IMR-90 (cell line): ENCODE measurements at regions not wholly inside any gene's neighbourhood (a gene's known extent, or its start where the extent isn't known, plus 50 kb on each side); places are given as distances from the start of the nearest gene placed in this dataset.

Source experiments
- ATAC-seq: fragments of 200-7000 bp; cut with Tn5 transposase; 2 replicates; pipeline ENCODE4 v1.9.1; 2020; ENCODE audit warnings: low read depth, mild to moderate bottlenecking, moderate library complexity
- BruUV-seq: library from RNA; stranded (reverse); fragments of 400-500 nt; replicated peaks from 2 replicates; lab custom pipeline; 2021; lab: Mats Ljungman, UMichigan
- CTCF ChIA-PET: fragments of 300-600 bp; formaldehyde crosslinking; extraction: SDS; loops from one replicate; lab custom pipeline; 2021; ENCODE audit warnings: antibody characterized with exemption; lab: Yijun Ruan, JAX
- POLR2A ChIA-PET: fragments of 300-600 bp; sonication (Branson Sonifier 250); formaldehyde crosslinking; loops from one replicate; lab custom pipeline; 2022; ENCODE audit warnings: antibody characterized with exemption; ENCODE audit not compliant: unreplicated experiment; lab: Charles Lee
- DNase-seq: peaks from one replicate; pipeline ENCODE4 v3.0.0; 2013
- H2AFZ ChIP-seq: replicated peaks from 2 replicates; pipeline ENCODE3; 2013; ENCODE audit warnings: low read length, mild to moderate bottlenecking; ENCODE audit not compliant: poor library complexity
- H2AK5ac ChIP-seq: 2 replicates; pipeline ENCODE4 v1.6.1; 2013; ENCODE audit warnings: low read depth, low read length, inconsistent platforms
- H2AK9ac ChIP-seq: replicated peaks from 2 replicates; pipeline ENCODE3; 2013; ENCODE audit warnings: mild to moderate bottlenecking, low read depth, low read length, moderate library complexity; ENCODE audit not compliant: poor library complexity
- H2BK120ac ChIP-seq: 2 replicates; pipeline ENCODE4 v1.6.1; 2013; ENCODE audit warnings: low read depth, low read length, inconsistent platforms
- H2BK15ac ChIP-seq: 3 replicates; pipeline ENCODE4 v1.6.1; 2013; ENCODE audit warnings: low read depth, low read length, inconsistent platforms
- H2BK20ac ChIP-seq: 2 replicates; pipeline ENCODE4 v1.6.1; 2013; ENCODE audit warnings: low read depth, mild to moderate bottlenecking, inconsistent platforms, low read length, moderate library complexity
- H2BK5ac ChIP-seq: 2 replicates; pipeline ENCODE4 v1.6.1; 2013; ENCODE audit warnings: mild to moderate bottlenecking, low read depth, low read length, inconsistent platforms; ENCODE audit not compliant: poor library complexity, severe bottlenecking
- H3K14ac ChIP-seq: replicated peaks from 2 replicates; pipeline ENCODE4 v1.6.1; 2013; ENCODE audit warnings: low read depth, low read length, inconsistent platforms
- H3K18ac ChIP-seq: 2 replicates; pipeline ENCODE4 v1.6.1; 2013; ENCODE audit warnings: low read depth, low read length, control low read depth
- H3K23ac ChIP-seq: 2 replicates; pipeline ENCODE4 v1.6.1; 2013; ENCODE audit warnings: low read depth, low read length, inconsistent platforms
- H3K27ac ChIP-seq: 2 replicates; pipeline ENCODE4 v1.5.1; 2013; ENCODE audit warnings: mild to moderate bottlenecking, control low read depth, low read length; ENCODE audit not compliant: insufficient read depth
- H3K27me3 ChIP-seq: 2 replicates; pipeline ENCODE4 v1.6.1; 2013; ENCODE audit warnings: low read length; ENCODE audit not compliant: control insufficient read depth, insufficient read depth
- H3K36me3 ChIP-seq: 2 replicates; pipeline ENCODE4 v1.6.1; 2013; ENCODE audit warnings: low read length, mixed read lengths; ENCODE audit not compliant: control insufficient read depth, insufficient read depth
- H3K4ac ChIP-seq: 2 replicates; pipeline ENCODE4 v1.6.1; 2013; ENCODE audit warnings: low read depth, low read length, inconsistent platforms
- H3K4me1 ChIP-seq: 2 replicates; pipeline ENCODE4 v1.6.1; 2013; ENCODE audit warnings: low read length, mixed read lengths; ENCODE audit not compliant: control insufficient read depth, insufficient read depth
- H3K4me2 ChIP-seq: 2 replicates; pipeline ENCODE4 v1.6.1; 2013; ENCODE audit warnings: low read depth, mild to moderate bottlenecking, control low read depth, low read length, moderate library complexity
- H3K4me3 ChIP-seq: 2 replicates; pipeline ENCODE4 v1.5.1; 2013; ENCODE audit warnings: low read depth, mild to moderate bottlenecking, control low read depth, low read length, moderate library complexity; ENCODE audit not compliant: insufficient read depth
- H3K56ac ChIP-seq: 2 replicates; pipeline ENCODE4 v1.6.1; 2013; ENCODE audit warnings: low read length, inconsistent platforms; ENCODE audit not compliant: insufficient read depth; ENCODE audit errors: extremely low read depth
- H3K79me1 ChIP-seq, 2 experiments: 2 replicates each; pipeline ENCODE4 v1.6.1; 2013; ENCODE audit warnings: low read length in 2 of 2, inconsistent platforms in 1 of 2, low read depth in 1 of 2
- H3K9ac ChIP-seq: 2 replicates; pipeline ENCODE4 v1.6.1; 2013; ENCODE audit warnings: low read depth, low read length, control low read depth
- H3K9me1 ChIP-seq: 2 replicates; pipeline ENCODE4 v1.6.1; 2013; ENCODE audit warnings: low read length, inconsistent platforms; ENCODE audit not compliant: insufficient read depth
- H3K9me3 ChIP-seq: 2 replicates; pipeline ENCODE4 v1.6.1; 2013; ENCODE audit warnings: low read length; ENCODE audit not compliant: control insufficient read depth, insufficient read depth
- H4K20me1 ChIP-seq: 2 replicates; pipeline ENCODE4 v1.6.1; 2013; ENCODE audit warnings: low read length, inconsistent platforms; ENCODE audit not compliant: insufficient read depth
- H4K5ac ChIP-seq: 2 replicates; pipeline ENCODE4 v1.6.1; 2013; ENCODE audit warnings: mild to moderate bottlenecking, low read depth, low read length, control low read depth
- H4K8ac ChIP-seq, 2 experiments: 2 replicates each; pipeline ENCODE4 v1.6.1; 2013; ENCODE audit warnings: low read depth in 2 of 2, low read length in 2 of 2, control low read depth in 1 of 2, inconsistent platforms in 1 of 2
- H4K91ac ChIP-seq: 2 replicates; pipeline ENCODE4 v1.6.1; 2013; ENCODE audit warnings: low read depth, low read length, inconsistent platforms; ENCODE audit not compliant: insufficient read depth
- BHLHE40 ChIP-seq: fragments of 150-350 bp; IDR thresholded peaks from 2 replicates; pipeline ENCODE4 v1.6.1; 2016; ENCODE audit warnings: mild to moderate bottlenecking, low read depth, low read length
- SMC3 ChIP-seq: fragments of 150-350 bp; IDR thresholded peaks from 2 replicates; pipeline ENCODE4 v1.6.1; 2016; ENCODE audit warnings: low read depth, mild to moderate bottlenecking, antibody characterized with exemption, low read length, moderate library complexity
- dilution Hi-C: fragments of 300-500 bp; cut with HindIII; formaldehyde crosslinking; loops from one replicate; pipeline ENCODE4 v1.14.3; 2018; ENCODE audit warnings: low sequenced_read_pairs; ENCODE audit not compliant: unreplicated experiment
- in situ Hi-C: fragments of 300-500 bp; cut with MboI; formaldehyde crosslinking; loops from 3 replicates; pipeline ENCODE4 v1.14.3; 2019; ENCODE audit warnings: low sequenced_read_pairs, inconsistent platforms, mixed read lengths
- intact Hi-C: fragments of 100-400 bp; cut with micrococcal nuclease; formaldehyde crosslinking; loops from 2 replicates; pipeline ENCODE4 v1.10.0; 2022

DNA sequence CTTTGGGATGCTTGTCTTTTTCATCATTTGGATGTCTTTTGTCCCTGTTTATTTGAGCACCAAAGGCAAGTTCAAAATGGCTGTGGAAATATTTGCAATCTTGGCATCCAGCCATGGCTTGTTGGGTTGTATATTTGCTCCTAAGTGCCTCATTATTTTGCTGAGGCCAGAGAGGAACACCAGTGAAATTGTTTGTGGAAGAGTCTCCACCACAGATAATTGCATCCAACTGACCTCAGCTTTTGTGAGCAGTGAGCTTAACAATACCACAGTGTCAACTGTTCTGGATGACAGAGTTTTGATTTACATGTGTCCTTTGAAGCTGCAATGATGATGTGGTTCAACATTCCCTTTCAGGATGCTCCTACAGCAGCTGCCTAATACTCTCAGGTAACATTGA, 83.0 kb upstream of the KCNAB1 start:
- Histone ChIP-seq H2BK120ac (no peak overlapping the region), H3K9ac (no peak overlapping the region), H3K79me1 (no peaks in the 10 kb centered on the region), H4K8ac (no peak overlapping the region), H2AK5ac (no peak overlapping the region), H3K27ac (no peak overlapping the region), H3K4me3 (no peak overlapping the region), H3K4ac (no peak overlapping the region), H3K9me1 (no peaks in the 10 kb centered on the region), H4K91ac (no peak overlapping the region), H2BK5ac (no peak overlapping the region), H3K18ac (no peak overlapping the region), H3K23ac (no peak overlapping the region), H3K14ac (no peak overlapping the region), H3K4me1 (no peaks in the 10 kb centered on the region), H2BK15ac (no peak overlapping the region), H4K20me1 (no peaks in the 10 kb centered on the region), H3K36me3 (no peaks in the 10 kb centered on the region), H3K4me2 (no peak overlapping the region), H4K5ac (no peak overlapping the region), H2AK9ac (no peak overlapping the region), H3K27me3 (no peaks in the 10 kb centered on the region), H3K9me3 (no peaks in the 10 kb centered on the region), H2AFZ (no peak overlapping the region), H3K56ac (no peak overlapping the region), H2BK20ac (no peak overlapping the region)
- ChIA-PET CTCF (no interaction called here), POLR2A (no interaction called here)
- no TSS peak for BruUV-seq
- DNase-seq: no peak
- TF ChIP-seq SMC3: no peak
- no peak for TF ChIP-seq BHLHE40
- ATAC-seq: no peak
- intact Hi-C loops: no loop called here
- in situ Hi-C loops: no loop called here
- dilution Hi-C loops: no loop called here
